Lower leg skin (tissue), 3 donors: ENCODE measurements at regions not wholly inside any gene's neighbourhood (a gene's known extent, or its start where the extent isn't known, plus 50 kb on each side); places are given as distances from the start of the nearest gene placed in this dataset.

Experiments
- POLR2A ChIP-seq, 2 donors: fragments of 450-650 bp; IDR thresholded peaks; one replicate each; pipeline ENCODE4 v1.6.1; 2016 to 2017; ENCODE audit warnings: antibody characterized with exemption in 2 of 2, mild to moderate bottlenecking in 1 of 2, moderate library complexity in 1 of 2
- TF ChIP-seq, protein P1 (sequence below), 3 donors: fragments of 450-650 bp; IDR thresholded peaks; one replicate each; pipeline ENCODE4 v1.5.1; 2016; ENCODE audit warnings: antibody characterized with exemption in 3 of 3, mild to moderate bottlenecking in 3 of 3, moderate library complexity in 2 of 3

GRCh38 chr4:171308661-171309060, 504.5 kb upstream of the GALNTL6 start:
- TF ChIP-seq, protein P1, sequence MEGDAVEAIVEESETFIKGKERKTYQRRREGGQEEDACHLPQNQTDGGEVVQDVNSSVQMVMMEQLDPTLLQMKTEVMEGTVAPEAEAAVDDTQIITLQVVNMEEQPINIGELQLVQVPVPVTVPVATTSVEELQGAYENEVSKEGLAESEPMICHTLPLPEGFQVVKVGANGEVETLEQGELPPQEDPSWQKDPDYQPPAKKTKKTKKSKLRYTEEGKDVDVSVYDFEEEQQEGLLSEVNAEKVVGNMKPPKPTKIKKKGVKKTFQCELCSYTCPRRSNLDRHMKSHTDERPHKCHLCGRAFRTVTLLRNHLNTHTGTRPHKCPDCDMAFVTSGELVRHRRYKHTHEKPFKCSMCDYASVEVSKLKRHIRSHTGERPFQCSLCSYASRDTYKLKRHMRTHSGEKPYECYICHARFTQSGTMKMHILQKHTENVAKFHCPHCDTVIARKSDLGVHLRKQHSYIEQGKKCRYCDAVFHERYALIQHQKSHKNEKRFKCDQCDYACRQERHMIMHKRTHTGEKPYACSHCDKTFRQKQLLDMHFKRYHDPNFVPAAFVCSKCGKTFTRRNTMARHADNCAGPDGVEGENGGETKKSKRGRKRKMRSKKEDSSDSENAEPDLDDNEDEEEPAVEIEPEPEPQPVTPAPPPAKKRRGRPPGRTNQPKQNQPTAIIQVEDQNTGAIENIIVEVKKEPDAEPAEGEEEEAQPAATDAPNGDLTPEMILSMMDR (IDR thresholded peaks at IDR 0.05): no peak
- no peak for TF ChIP-seq POLR2A (IDR thresholded peaks at IDR 0.05)
